NCI-H2081 treated with DMSO at 0.1 percent for 48 hours (cell line): ENCODE measurements at regions not wholly inside any gene's neighbourhood (a gene's known extent, or its start where the extent isn't known, plus 50 kb on each side); places are given as distances from the start of the nearest gene placed in this dataset.

Source experiments
- DNase-seq: peaks from one replicate; lab custom pipeline; 2025; lab: John Stamatoyannopoulos, UW

DNA sequence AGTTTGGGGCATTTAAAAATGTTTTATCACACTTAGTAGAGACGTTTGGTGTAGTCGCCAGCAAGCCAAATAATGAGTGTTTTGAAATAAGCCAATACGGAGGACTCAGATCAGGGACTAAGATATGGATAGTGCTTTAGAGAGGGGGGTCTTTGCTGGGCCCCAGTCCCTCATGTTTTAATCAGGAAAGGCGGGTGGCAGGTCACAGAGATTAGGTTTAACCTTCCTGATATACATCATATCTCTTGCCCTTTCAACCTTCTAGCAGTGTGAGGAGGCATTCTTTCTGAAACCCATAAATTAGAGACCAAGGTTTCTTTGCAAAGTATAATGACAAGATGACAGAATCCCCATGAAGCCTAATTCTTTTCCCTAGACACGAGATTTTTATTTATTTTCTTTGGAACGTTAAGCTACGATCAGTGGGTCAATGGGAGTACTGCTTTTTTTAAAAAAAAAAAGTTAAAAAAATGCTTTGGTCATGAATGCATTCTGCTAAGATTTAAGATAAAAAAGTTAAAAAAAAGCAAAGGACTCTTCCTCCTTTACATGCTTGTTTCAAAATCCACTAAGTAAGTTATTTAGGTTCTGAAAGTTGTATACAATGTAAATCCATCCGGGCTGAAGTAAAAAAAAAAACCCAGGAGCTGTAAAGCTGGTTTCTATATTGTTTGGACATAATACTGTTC, 572.1 kb upstream of the SALL1 start:
- DNase-seq, result no peak

DNA sequence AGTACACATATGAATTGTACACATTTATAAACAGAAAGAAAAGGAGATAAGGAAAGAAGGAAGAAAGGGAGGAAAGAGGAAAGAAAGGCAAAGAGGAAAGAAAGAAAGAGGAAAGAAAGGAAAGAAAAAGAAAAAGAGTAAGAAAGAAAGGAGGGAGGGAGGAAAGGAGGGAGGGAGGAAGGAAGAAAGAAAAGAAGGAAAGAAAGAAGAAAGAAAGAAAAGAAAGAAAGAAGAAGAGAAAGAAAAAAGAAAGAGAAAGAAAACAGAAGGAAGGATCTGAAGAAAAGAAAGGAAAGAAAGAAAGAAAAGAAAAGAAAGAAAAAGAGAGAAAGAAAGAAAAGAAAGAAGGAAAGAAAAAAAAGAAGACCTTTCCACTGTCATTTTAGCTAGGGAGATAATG, 571.4 kb upstream of the SALL1 start:
- DNase-seq, result no peak

DNA sequence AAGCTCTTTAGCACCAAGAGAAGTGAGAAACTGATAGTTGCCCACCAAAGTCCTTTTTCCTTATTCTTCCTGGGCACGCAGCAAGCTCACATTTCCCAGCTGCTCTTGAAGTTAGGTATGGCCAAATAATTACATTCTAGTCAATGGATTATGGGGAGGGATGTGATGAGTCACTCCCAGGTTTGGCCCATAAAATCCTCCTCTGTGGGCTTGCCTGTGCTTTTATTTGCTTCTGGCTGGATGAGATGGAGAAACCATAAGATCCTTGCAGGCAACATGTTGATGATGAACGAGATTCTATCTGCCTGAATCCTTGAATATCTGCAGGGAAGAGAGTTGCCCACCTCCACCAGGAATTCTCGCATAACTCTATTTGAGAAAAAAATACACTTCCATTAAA, 568.3 kb upstream of the SALL1 start:
- DNase-seq, result no peak

DNA sequence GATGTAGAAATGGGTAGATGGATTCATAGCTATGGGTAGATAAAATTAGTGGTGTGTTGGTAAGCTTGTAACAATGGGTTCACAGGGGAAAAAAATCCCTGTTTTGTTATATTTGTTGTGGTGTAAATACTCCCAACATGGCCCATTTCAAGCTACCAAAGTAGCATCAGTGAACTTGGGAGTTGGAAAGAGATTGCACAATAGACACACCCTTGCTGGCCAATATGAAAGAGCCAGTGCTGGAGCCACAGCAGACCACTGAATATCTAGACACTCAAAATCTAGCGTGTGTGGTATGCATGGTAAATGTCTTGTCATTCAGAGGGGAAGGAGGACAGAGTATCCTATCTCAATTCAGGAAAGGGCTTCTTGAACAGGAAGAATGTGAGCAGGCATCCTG, 565.1 kb upstream of the SALL1 start:
- no peak for DNase-seq

DNA sequence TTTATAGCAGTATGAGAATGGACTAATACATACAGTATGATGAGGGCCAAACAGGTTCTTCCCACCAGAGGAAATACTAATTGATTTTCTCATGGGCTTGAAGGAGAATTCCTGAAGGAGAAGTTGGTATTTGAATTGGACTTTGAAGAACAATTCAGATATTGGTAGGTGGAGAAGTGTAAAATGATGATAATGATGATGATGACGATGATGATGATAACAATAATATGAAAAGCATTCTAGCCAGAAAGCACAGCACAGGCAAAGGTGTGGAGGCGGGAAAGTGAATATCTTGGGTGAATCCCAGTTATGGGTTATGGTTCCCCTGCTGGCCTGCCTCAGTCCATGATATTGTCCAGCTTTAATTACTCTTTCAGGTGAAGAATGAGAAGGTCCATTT, 562.4 kb upstream of the SALL1 start:
- no peak for DNase-seq

DNA sequence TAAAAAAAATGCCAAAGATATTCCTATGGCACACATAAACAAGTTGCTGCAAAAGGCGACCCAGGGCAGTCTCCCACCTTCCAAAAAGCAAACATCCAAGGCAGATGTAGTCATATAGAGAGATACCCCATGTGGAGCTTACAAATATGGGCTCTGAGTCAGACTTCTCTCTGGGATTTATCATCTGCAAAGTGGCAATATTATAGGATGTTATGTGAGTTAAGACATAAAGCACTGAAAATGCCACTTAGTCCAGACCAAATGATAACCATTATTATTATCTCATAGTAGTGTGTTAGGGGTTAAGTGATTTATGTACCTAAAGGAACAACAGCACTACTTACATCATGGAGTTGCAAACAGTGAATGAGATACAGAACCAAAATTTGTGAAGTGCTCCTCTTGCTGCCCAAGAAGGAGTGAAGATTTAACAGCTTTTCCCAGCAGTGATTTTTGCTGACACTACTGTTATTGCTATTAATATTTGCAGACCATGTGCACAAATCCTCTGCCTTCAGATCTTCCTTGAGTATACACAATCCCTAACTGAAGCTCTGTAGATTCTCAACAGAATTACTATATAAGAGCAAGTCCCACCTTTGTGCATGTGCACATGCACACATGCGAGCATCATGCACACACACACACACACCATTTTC, 560.0 kb upstream of the SALL1 start:
- DNase-seq, result no peak

DNA sequence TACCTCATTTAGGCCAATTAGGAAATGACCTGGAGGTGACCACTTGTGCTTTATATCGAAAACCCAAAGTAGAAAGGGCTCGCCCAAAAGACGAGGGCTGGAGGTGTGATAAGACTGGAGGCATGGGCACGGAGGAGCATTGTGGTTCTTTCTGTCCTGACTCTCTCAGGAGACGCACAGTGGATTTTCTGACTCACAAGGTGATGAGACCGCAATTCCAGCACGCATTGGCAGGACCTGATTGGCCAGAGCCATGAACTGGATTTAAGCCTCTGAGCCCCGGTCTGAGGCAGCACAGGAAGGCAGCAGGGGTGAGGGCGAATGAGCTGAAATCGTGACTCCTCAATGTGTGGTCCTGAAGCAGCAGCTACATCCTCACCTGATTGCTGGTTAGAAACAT, 559.1 kb upstream of the SALL1 start:
- no peak for DNase-seq

DNA sequence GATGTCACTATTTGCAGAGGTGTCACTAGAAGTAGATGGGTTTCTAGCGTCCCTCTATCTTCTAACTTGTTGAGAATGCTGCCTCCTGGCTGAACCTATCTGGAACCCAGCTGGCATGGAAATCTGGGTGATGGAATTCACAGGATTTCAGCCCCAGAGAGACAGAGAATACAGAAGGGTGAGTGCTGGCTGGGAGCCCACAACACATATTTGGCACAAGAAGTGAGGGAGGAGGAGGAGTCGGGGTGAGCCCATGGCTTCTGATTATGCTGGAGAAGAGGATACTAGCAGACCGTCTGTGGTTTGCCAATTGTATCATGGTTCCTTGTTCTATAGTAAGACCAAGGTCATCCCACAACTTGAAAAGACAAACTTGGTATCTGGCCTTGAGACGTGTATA, 557.8 kb upstream of the SALL1 start:
- no peak for DNase-seq

DNA sequence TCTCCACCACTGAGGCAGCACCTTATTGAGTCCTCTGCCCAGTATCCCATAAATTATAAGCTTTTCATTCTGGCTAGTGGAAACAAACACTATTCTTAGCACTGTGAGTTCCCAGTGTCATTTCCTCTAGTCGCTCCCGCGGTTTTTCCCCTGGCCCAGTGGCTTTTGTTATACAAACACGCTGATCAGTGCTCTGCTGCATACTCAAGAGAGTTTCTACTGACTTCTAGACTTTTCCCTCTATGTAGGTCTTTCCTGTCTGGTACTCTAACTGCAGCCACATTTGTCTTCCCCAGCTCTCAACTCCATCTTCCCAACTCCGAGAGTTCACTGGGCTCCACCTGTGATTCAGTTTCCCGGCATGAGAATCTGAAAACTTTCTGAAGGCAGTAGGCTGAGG, 556.6 kb upstream of the SALL1 start:
- DNase-seq, result no peak

DNA sequence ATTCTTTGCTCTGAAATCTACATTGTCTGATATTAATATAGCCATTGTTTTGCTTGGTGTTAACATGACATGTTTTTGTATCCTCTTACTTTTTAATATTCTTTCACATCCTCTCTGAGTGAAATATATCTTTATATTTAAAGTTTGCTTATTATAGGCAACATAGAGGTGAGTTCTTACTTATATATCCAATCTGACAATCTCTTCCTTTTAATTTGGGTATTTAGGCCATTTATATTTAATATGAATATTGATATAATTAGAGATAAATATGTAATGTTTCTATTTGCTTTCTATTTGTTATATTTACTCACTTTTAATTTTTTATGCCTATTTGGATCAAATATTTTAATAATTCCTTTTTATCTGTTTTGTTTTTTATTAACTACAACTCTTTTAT, 554.1 kb upstream of the SALL1 start:
- no peak for DNase-seq

DNA sequence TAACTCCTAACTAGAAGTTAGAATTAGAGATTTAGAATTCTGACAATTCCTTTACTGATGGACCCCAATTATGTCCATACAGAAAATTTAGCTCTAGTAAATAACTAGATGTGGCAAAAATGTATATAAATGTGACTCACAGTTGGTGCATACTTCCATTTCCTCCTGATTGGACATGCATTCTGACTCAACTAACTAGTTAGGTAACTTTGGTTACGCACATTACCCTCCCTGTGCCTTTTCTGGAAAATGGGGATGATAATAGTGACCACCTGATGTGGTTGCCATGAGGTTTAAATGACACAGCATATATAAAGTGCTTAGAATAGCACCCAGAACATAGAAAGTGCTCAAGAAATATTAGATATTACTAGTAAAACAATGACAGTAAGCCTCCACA, 550.0 kb upstream of the SALL1 start:
- no peak for DNase-seq

DNA sequence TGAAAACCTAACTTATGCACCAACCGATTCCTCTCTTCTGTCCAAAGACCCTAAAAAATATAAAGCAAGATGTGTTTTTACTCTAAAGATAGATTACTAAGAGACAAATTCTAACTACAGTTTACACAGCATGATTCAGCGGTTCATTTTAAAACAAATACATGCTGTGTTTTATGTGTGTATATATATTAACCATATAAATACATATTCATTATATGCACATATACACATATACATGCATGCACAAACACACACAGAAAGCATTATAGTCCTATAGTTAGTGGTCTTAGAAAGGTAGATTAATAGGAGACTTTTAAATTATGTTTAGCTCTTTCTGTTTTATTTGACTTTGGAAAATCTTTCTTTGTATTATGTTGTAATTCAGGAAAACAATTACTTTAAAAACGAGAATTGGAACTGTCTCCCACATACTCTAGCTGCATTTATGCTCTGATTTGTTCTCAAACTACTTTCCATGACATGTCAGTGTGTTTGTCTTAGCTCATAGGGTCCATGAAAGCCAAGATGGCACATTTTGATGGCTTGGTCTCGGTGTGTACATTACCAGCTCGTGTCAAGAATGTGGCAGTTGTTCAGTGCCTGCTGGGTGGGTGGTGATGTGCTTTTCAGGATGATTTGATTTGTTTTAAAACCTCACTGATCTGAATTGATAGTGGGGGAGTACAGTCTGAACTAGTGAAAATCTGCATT, 548.8 kb upstream of the SALL1 start:
- DNase-seq, result no peak

DNA sequence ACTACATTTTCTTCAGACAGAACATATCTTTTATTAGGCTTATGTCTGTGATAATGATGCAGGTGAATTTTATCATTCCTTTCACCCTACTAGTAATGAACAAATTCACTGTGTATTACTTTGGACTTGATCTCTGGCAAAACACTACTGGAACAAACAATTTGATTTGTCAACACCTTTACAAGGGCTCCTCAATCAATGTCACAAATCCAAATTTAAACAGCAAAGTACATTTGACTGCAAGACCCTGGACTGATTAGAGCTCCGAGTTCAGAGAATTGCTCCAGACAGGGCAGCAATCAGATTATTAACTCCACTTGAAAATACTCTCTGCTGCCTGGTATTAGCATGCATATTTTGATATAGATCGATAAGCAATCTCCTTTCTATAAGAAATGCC, 547.6 kb upstream of the SALL1 start:
- no peak for DNase-seq

DNA sequence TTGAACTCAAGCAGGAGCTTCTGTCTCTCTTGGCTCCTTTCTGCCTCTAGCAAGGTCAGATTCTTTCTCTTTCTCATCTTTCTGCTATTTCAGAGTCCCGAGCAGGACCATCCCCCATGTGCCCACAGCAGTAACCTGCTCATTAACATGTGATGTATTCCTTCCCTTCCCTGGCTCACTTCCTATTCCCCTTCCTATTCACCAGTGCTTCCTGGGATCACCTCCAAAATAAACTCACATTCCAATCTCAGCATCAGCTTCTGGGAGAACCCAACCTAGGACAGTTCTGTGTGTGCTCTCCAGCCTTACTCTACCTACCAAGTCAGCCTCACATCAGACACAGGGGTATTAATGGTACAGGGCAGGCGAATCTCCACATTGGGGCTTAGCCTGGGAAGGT, 546.4 kb upstream of the SALL1 start:
- no peak for DNase-seq

DNA sequence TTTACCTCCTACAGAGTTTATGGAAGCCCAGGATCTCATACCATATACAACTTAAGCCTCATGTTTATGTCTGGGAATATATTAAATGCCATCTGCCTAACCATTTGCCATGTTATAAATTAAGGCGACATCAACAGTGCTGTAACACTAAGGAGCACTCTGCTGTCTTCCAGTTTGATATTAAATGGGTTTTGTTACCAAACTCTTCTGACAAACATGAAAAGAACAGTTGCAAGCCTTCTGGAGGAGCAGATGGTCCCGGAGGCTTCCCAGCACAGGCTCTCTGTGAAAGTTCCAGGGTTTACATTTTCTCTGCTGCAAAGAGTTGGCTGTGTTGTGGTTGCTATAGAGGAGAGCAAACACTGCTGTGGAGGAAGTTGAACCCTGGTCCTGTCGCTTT, 545.3 kb upstream of the SALL1 start:
- DNase-seq, result no peak

DNA sequence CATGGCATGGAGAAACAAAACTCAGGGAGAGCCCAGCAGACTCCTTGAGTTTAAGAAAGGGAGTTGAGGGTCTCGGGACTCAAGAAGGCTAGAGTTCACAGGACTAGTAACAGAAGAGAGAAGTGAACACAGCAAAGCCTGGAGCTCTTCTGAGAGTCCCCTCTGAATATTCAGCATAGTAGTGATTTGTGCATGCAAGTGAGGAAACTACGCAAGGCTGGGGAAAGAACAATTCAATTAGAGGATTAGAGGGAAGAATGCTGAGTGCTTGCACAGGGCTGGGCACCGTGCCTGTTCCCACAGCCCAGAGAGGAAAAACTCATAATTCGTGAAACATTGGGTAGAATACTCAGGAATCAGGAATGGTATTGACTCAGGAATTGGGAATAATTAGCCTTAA, 540.0 kb upstream of the SALL1 start:
- no peak for DNase-seq

DNA sequence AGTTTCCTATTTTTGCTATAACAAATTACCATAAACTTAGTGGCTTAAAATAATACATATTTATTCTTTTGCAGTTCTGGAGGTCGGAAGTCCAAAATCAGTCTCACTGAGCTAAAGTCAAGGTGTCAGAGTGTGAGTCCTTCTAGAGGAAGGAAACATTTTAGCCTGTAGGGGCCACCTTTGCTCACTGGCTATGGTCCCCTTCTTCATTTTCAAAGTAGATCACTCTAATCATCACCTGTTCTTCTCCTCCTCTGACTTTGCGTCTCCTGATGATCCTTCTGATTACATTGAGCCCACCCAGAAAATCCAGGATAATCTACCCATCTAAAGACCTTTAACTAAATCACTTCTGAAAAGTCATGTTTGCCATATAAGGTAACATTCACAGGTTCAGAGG, 534.4 kb upstream of the SALL1 start:
- no peak for DNase-seq

DNA sequence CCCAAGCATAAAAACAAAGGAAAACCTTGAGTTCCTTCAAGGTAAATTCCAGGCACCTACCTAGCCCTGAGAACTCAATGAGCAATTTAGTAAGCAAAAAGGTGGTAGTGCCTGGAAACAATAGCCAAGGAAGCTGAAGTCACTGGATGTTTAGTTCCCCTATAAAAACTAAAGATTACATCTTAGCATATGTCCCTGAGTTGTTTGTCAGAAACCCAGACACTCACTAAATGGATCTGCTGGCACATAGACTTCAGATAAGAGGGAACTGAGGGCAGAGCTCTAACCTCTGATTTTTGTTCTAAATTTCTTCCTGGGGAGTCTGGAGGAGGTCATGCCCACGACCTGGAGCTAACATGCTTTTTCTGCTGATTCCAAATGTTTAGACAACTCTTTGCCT, 532.8 kb upstream of the SALL1 start:
- no peak for DNase-seq

DNA sequence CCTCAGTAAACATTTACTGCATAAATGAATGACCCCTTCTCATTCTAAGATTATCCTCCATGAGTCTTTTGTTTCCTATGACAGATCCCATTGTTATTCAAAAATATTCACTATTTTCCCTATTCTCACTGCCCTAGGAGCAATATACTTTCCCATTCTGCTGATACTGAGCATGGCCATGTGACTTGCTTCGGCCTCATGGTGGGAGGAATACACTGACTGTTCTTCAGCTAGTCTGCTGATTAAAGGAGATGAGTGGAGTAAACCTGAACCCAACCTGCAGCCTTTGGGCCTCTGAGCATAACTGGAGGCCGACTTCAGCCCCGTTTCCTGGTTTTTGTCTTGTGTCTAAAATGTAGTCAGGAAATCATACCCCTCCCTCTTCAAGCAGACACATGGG, 531.8 kb upstream of the SALL1 start:
- DNase-seq, result no peak

DNA sequence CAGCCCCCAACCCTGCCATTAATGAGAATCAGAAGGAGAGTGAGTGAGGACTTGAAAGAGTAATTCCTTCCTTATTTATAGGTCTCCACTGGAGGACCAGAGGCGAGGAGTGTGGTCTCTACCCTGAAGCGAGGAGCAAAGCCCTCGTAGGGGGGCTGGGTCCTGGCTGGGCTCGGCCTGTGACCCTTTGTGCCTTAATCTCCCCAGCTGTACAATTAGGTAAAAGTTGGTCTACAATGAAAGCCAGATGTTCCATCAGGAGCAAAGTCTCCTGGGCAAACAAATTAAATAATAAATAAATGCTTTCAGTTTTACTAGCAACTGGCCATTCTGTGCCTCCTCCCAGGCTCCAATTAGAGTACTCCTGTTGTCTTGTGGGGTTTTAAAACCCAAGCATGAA, 523.5 kb upstream of the SALL1 start:
- no peak for DNase-seq

DNA sequence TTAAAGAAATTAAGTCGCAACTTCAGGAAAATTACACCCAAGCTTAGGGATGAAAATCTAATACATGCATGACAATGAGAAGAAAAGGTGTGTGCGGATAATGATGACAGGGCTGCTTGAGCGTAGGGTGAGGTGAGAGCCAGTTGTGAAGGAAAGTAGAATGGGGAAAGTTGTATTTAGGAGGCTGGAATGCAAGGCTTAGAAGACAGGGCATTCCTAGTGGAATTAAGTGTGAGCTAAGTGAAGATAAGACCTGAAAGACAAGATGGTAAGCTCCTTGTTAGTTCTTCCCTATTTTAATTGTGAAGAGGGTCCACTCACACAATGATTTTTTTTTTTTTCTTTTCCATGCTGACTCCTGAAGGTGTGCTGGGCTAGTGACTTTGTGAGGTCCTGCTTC, 519.5 kb upstream of the SALL1 start:
- no peak for DNase-seq

DNA sequence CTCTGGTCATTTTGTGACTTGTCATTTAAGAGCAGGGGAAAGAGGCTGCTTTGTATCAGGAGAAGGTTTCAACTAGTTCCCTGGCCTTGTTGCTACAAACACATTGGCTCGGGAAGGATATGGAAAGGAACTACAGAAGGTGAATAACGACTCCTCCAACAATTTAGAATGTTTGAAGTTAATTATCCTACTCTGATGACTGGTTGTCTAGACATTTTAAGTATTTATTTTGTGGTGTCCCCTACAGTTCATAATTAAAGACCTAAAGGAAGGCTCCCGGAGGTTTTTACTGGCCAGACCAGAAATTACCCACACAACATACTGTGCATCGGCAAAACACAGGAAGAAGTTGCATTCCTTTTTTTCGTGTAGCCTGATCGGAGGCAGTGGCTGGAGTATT, 515.8 kb upstream of the SALL1 start:
- DNase-seq, result no peak

DNA sequence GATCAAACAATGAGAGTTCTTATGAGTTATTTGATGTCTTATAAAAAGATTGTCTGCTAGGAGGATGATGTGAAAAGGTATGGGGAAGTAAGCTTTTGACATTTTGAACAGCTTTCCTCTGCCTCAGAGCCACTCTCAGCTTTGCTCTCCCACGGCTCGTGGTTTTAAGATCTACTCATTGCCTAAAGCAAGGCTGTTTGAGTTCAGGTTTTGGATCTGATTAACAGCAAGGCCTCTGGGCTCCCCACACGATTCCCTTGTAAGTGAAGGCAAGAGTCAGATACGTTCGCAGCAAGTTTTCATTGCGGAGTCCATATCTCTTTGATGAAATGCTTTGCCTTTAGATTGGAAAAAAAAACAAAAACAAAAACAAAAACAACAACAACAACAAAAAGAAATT, 515.0 kb upstream of the SALL1 start:
- no peak for DNase-seq
